ENCODE measurements at regions not wholly inside any gene's neighbourhood (a gene's known extent, or its start where the extent isn't known, plus 50 kb on each side); places are given as distances from the start of the nearest gene placed in this dataset.

- Histone ChIP-seq H3K36me3 (ENCODE audit: low read depth) (no peaks in the 10 kb centered on the region), H3K4me1 (ENCODE audit: low read depth) (no peaks in the 10 kb centered on the region), H3K4me3 (no peak overlapping the region), H3K9me3 (no peaks in the 10 kb centered on the region)
- ATAC-seq (no peak), DNase-seq (no peak)
- intact Hi-C loops (cut with DNase I, micrococcal nuclease) = no loop called here
- TF ChIP-seq, protein P1, sequence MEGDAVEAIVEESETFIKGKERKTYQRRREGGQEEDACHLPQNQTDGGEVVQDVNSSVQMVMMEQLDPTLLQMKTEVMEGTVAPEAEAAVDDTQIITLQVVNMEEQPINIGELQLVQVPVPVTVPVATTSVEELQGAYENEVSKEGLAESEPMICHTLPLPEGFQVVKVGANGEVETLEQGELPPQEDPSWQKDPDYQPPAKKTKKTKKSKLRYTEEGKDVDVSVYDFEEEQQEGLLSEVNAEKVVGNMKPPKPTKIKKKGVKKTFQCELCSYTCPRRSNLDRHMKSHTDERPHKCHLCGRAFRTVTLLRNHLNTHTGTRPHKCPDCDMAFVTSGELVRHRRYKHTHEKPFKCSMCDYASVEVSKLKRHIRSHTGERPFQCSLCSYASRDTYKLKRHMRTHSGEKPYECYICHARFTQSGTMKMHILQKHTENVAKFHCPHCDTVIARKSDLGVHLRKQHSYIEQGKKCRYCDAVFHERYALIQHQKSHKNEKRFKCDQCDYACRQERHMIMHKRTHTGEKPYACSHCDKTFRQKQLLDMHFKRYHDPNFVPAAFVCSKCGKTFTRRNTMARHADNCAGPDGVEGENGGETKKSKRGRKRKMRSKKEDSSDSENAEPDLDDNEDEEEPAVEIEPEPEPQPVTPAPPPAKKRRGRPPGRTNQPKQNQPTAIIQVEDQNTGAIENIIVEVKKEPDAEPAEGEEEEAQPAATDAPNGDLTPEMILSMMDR (IDR thresholded peaks at IDR 0.05) = no peak
Observed at GRCh38 chr12:90339837-90340236, 615.1 kb downstream of the CCER1 start.

GRCh38 chr12:90338365-90338764, 616.6 kb downstream of the CCER1 start:
- H3K4me1 ChIP-seq (ENCODE audit: low read depth) = no peaks in the 10 kb centered on the region
- no peaks in the 10 kb centered on the region for H3K36me3 ChIP-seq (ENCODE audit: low read depth)
- no peak for DNase-seq
- no peaks in the 10 kb centered on the region for H3K9me3 ChIP-seq
- TF ChIP-seq, protein P1 (IDR thresholded peaks at IDR 0.05) = no peak
- H3K4me3 ChIP-seq = no peak overlapping the region
- ATAC-seq = no peak
- intact Hi-C loops (cut with DNase I, micrococcal nuclease) = no loop called here

- TF ChIP-seq, protein P1 (IDR thresholded peaks at IDR 0.05) = no peak
- intact Hi-C loops (cut with DNase I, micrococcal nuclease) = no loop called here
- no peaks in the 10 kb centered on the region for H3K4me1 ChIP-seq (ENCODE audit: low read depth)
- H3K36me3 ChIP-seq (ENCODE audit: low read depth) = no peaks in the 10 kb centered on the region
- ATAC-seq (no peak), DNase-seq (no peak)
- no peak overlapping the region for H3K4me3 ChIP-seq
- H3K9me3 ChIP-seq = no peaks in the 10 kb centered on the region
Observed at GRCh38 chr12:90337018-90337417, 618.0 kb downstream of the CCER1 start.

DNA sequence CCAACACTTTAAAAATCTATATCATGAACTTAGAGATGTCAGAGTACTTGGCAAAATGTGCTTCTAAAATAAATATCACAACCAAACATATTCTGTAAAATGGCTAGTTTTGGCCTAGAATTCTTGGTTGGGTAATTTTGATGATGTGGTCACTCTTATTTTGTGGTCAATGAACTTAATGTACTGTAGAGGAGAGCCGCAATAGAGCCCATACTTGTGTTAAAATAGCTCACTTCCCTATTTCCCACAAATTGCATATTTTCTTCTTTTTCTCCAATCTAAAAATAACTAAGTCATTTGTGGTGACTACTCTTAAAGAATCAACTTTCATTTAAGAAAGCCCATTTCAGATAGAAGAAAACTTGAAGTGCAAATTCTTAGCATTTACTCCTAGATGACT, 619.4 kb downstream of the CCER1 start:
- H3K36me3 ChIP-seq (ENCODE audit: low read depth) = no peaks in the 10 kb centered on the region
- intact Hi-C loops (cut with DNase I, micrococcal nuclease) = no loop called here
- TF ChIP-seq, protein P1 (IDR thresholded peaks at IDR 0.05) = no peak
- ATAC-seq (no peak), DNase-seq (no peak)
- no peaks in the 10 kb centered on the region for H3K9me3 ChIP-seq
- no peak overlapping the region for H3K4me3 ChIP-seq
- H3K4me1 ChIP-seq (ENCODE audit: low read depth) = no peaks in the 10 kb centered on the region

DNA sequence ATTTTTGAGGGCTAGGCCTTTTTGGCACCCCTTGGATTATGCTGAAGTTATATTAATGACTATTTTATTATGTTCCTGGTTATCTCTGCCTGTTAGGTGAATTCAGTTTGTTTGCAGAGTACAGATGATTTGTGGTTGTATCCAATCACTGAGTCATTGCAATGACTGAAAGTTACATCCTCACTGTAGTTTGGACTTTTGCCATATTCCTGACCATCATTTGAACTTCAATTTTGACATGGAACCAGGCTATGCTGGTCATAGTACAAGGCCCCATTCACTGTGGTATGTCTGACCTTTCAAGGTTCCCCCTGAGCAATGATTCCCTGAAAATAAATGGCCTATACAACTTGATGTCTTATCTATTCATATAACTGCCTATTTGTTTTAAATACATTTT, 621.0 kb downstream of the CCER1 start:
- TF ChIP-seq, protein P1 (IDR thresholded peaks at IDR 0.05) = no peak
- Histone ChIP-seq H3K4me1 (ENCODE audit: low read depth) (no peaks in the 10 kb centered on the region), H3K9me3 (no peaks in the 10 kb centered on the region), H3K36me3 (ENCODE audit: low read depth) (no peaks in the 10 kb centered on the region), H3K4me3 (no peak overlapping the region)
- intact Hi-C loops (cut with DNase I, micrococcal nuclease) = no loop called here
- no peak for DNase-seq
- ATAC-seq = no peak

DNA sequence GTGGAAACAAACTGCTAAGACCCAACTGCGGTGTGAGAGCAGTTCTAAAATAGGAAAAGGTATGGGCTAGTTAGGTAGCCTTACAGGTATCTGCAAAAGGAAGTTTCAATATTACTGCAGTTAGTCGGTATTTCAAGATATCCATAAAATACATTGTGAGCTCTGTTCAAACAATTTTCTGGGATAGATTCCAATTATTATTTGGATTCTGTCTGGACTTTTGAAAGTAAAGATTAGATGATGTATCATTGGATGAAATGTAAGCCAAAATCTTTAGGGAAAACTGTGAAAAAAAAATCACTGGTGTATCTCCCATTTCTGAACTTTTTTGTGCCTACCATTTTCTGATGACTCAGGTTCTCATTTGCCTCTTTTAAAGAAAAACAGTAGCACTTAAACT, 621.6 kb downstream of the CCER1 start:
- TF ChIP-seq, protein P1 (IDR thresholded peaks at IDR 0.05) = no peak
- H3K36me3 ChIP-seq (ENCODE audit: low read depth) = no peaks in the 10 kb centered on the region
- no peaks in the 10 kb centered on the region for H3K9me3 ChIP-seq
- no peaks in the 10 kb centered on the region for H3K4me1 ChIP-seq (ENCODE audit: low read depth)
- intact Hi-C loops (cut with DNase I, micrococcal nuclease) = no loop called here
- DNase-seq (no peak), ATAC-seq (no peak)
- H3K4me3 ChIP-seq = no peak overlapping the region

Data from mucosa of descending colon (tissue), 3 donors.